Astrocyte of the cerebellum (primary cell): ENCODE measurements at regions not wholly inside any gene's neighbourhood (a gene's known extent, or its start where the extent isn't known, plus 50 kb on each side); places are given as distances from the start of the nearest gene placed in this dataset.

Experiments
- DNase-seq: peaks from one replicate; pipeline ENCODE4 v3.0.0-alpha.2; 2011; ENCODE audit warnings: low read depth
- H3K4me3 ChIP-seq: 2 replicates; pipeline ENCODE4 v1.5.1; 2011; ENCODE audit warnings: mild to moderate bottlenecking, low read depth, low read length, moderate library complexity
- in situ Hi-C: cut with HindIII; loops from 2 replicates; pipeline ENCODE4 v1.10.0; 2017; ENCODE audit warnings: low sequenced_read_pairs
- TF ChIP-seq, protein P1 (sequence below): IDR thresholded peaks from 2 replicates; pipeline ENCODE4 v1.5.1; 2012; ENCODE audit warnings: low read length, low read depth, moderate library complexity, mild to moderate bottlenecking; ENCODE audit errors: missing control alignments

DNA sequence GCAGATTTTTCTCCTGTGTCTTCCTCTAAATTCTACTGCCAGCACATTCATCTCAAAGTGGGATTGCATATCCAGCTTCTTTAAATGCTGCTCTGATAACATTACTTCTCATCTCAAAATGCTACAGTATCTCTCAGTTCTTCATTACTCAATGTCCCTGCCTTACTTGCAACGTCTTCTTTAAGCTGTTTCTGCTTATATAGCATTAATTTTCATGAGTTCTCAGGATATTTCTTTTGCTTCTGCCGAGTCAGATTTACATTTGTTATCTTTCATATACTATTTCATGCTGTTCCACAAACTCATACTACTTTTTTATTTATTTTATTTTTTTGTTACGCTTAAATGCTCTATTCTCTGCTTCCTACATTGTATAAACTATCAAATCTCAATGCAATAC, 1223.5 kb upstream of the FAM98A start:
- no peak overlapping the region for H3K4me3 ChIP-seq
- in situ Hi-C loops, result no loop called here
- no peak for DNase-seq
- TF ChIP-seq, protein P1, sequence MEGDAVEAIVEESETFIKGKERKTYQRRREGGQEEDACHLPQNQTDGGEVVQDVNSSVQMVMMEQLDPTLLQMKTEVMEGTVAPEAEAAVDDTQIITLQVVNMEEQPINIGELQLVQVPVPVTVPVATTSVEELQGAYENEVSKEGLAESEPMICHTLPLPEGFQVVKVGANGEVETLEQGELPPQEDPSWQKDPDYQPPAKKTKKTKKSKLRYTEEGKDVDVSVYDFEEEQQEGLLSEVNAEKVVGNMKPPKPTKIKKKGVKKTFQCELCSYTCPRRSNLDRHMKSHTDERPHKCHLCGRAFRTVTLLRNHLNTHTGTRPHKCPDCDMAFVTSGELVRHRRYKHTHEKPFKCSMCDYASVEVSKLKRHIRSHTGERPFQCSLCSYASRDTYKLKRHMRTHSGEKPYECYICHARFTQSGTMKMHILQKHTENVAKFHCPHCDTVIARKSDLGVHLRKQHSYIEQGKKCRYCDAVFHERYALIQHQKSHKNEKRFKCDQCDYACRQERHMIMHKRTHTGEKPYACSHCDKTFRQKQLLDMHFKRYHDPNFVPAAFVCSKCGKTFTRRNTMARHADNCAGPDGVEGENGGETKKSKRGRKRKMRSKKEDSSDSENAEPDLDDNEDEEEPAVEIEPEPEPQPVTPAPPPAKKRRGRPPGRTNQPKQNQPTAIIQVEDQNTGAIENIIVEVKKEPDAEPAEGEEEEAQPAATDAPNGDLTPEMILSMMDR, result no peak

DNA sequence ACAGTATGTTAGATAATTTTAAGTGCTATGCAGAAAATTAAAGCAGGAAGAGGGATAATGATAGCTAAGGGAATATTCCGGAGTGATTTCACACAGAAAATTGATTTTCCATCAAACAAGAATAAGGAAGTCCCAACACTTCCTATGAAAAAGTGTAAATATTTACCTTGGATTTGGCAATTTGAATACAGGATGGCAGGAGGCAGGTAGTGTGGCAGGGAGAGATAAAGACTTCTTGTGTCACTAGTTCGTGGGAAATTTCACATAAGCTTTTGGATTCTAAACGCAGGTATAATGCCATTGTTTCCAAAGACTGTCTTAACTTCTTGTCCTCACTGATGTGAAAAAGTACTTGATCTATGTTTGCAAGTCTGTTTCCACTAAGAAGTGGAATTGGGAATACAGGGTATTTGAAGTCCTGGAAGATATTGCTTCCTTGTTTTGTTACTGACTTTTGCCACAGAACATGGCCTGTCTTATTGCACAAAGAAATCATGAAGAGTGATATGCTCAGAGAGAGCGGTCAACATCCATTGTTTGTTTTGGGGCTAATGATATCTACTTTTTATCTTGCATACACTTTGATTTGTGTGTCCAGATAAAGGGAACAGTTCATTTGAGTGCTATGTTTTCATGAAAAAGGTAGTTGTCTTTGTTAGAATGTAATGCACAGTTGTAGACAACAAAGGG, 1216.1 kb upstream of the FAM98A start:
- TF ChIP-seq, protein P1, result no peak
- no peak for DNase-seq
- H3K4me3 ChIP-seq, result no peak overlapping the region
- in situ Hi-C loops, result no loop called here

DNA sequence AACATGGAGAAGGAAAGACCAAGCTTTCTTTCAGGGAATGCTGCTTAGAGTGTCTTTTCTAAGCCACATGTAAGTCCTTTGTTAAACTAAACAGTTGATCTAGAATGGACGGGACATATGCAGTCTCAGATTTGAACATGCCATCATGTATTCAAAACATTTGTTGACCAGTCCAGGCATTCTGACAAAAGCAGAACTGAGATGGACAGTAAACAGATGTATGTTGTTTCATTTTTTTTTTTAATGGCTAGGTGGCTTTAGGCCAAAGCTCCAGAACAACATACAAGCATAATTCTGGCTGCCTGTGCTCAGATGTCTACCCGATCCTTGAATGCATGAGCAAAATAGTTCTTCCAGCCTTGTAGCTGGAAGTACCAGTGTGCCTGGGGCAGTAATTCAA, 1211.4 kb upstream of the FAM98A start:
- no peak for DNase-seq
- H3K4me3 ChIP-seq, result no peak overlapping the region
- TF ChIP-seq, protein P1, result no peak
- in situ Hi-C loops, result no loop called here

DNA sequence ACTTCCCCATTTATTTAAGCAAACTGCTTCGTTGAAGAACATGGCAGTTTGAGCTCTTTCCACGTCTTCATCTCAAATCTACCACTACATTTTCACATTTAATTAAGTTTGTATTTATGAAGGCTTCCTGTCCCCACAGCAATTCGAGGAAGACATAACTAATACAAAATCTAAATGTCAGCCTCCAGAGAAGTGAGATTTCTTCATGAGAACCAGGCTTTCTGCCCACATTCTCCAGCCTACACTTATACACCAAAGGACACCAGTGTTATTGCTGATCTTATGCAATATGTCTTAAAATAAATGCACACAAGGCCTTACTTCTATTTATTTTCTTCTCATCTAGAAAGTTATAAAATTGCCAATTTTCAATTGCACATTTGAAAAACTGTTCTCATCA, 1209.3 kb upstream of the FAM98A start:
- no peak for DNase-seq

DNA sequence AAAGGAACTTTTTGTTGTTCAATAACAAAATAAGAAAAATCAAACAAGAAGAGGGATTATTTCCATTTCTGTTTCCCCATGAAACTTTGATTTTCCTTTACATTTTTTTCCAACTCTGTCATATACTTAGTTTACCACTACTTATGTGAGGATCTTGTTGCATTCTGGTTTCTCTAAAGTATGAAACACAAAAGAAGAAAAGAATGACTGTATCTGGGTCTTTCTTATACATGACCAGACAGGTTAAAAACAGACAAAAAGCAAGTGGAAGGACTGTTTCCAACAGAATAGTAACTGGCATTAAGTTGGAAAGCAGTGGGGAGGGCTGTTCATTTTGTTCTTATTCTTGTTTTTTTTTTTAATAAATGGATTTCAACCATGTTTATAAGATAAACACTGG, 1207.8 kb upstream of the FAM98A start:
- H3K4me3 ChIP-seq, result no peak overlapping the region
- TF ChIP-seq, protein P1, result no peak
- DNase-seq, result no peak
- in situ Hi-C loops, result no loop called here

More for the DNA sequence above, 1209.3 kb upstream of the FAM98A start:
- in situ Hi-C loops, result no loop called here
- TF ChIP-seq, protein P1, result no peak
- H3K4me3 ChIP-seq, result no peak overlapping the region

DNA sequence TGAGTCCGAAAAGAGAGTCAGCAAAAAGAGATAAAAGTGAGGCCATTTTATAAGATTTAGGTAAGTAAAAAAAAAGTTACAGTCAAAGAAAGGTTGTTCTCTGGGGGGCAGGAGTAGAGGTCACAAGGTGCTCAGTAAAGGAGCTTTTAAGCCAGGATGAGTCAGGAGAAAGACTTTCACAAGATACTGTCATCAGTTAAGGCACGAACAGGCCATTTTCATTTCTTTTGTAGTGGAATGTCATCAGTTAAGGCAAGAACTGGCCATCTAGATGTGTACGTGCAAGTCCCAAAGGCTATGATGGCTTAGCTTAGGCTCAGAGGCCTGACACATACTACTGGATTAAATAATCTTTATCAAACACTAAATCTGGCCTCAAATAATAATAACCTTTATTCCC, 1207.3 kb upstream of the FAM98A start:
- TF ChIP-seq, protein P1, result no peak
- DNase-seq, result no peak
- in situ Hi-C loops, result no loop called here
- no peak overlapping the region for H3K4me3 ChIP-seq
